SU-DHL-6 (cell line): ENCODE measurements at regions not wholly inside any gene's neighbourhood (a gene's known extent, or its start where the extent isn't known, plus 50 kb on each side); places are given as distances from the start of the nearest gene placed in this dataset.

ENCODE experiments used
- H2AFZ ChIP-seq: fragments of 200-600 bp; sonication (generic); 2 replicates; pipeline ENCODE4 v1.6.1; 2014; ENCODE audit warnings: low read depth, mild to moderate bottlenecking, moderate library complexity, mixed read lengths, antibody characterized with exemption, low read length; ENCODE audit not compliant: severe bottlenecking
- H3F3A ChIP-seq: fragments of 200-600 bp; shearing (Covaris generic); 2 replicates; pipeline ENCODE4 v1.6.0; 2016; ENCODE audit warnings: antibody characterized with exemption, mild to moderate bottlenecking; ENCODE audit not compliant: insufficient read depth
- H3K27ac ChIP-seq: fragments of 200-600 bp; sonication (generic); 2 replicates; pipeline ENCODE4 v1.5.1; 2016; ENCODE audit warnings: low read depth, mild to moderate bottlenecking, low read length, moderate library complexity, mixed read lengths
- H3K27me3 ChIP-seq: fragments of 200-600 bp; sonication (generic), shearing (Covaris generic); 2 replicates; pipeline ENCODE4 v1.6.0; 2014; ENCODE audit warnings: mild to moderate bottlenecking, low read length
- H3K36me3 ChIP-seq: fragments of 200-600 bp; sonication (generic); 2 replicates; pipeline ENCODE4 v1.6.1; 2014; ENCODE audit warnings: mild to moderate bottlenecking, low read length, mixed read lengths
- H3K4me2 ChIP-seq: fragments of 300-600, 200-600 bp; shearing (Covaris generic), sonication (generic); 2 replicates; pipeline ENCODE4 v1.6.0; 2014; ENCODE audit warnings: low read length, low read depth, mild to moderate bottlenecking; ENCODE audit not compliant: poor library complexity, severe bottlenecking
- H3K4me3 ChIP-seq: fragments of 200-600 bp; sonication (generic); 2 replicates; pipeline ENCODE4 v1.5.1; 2014; ENCODE audit warnings: antibody characterized with exemption, low read length, mild to moderate bottlenecking, mixed read lengths; ENCODE audit not compliant: insufficient read depth, poor library complexity, severe bottlenecking
- H3K79me2 ChIP-seq: fragments of 200-600 bp; sonication (generic); 2 replicates; pipeline ENCODE4 v1.6.1; 2014; ENCODE audit warnings: mild to moderate bottlenecking, low read length, moderate library complexity; ENCODE audit not compliant: insufficient read depth
- H3K9ac ChIP-seq: fragments of 200-600 bp; sonication (generic); 2 replicates; pipeline ENCODE4 v1.7.0; 2014; ENCODE audit warnings: mild to moderate bottlenecking, low read length
- H3K9me2 ChIP-seq: fragments of 200-600 bp; sonication (generic); replicated peaks from 2 replicates; pipeline ENCODE4 v1.6.1; 2014; ENCODE audit warnings: low read length; ENCODE audit not compliant: insufficient read depth
- H3K9me3 ChIP-seq: fragments of 200-600 bp; sonication (generic); 2 replicates; pipeline ENCODE4 v1.6.1; 2014; ENCODE audit warnings: low read length, mixed read lengths; ENCODE audit not compliant: insufficient read depth
- H4K20me1 ChIP-seq: fragments of 200-600 bp; sonication (generic); 2 replicates; pipeline ENCODE4 v1.6.1; 2014; ENCODE audit warnings: low read depth, mild to moderate bottlenecking, antibody characterized with exemption, low read length, moderate library complexity, mixed read lengths
- EZH2phosphoT487 ChIP-seq: fragments of 200-600 bp; sonication (generic), shearing (Covaris generic); conservative IDR thresholded peaks from 2 replicates; pipeline ENCODE4 v1.6.1; 2018; ENCODE audit warnings: mild to moderate bottlenecking, antibody characterized with exemption, low read length, moderate library complexity, mixed read lengths
- TF ChIP-seq, protein P1 (sequence below): fragments of 200-600 bp; sonication (generic); IDR thresholded peaks from one replicate; pipeline ENCODE4 v1.5.1; 2017; ENCODE audit warnings: antibody characterized with exemption, mild to moderate bottlenecking, low read length, moderate library complexity; ENCODE audit not compliant: insufficient read depth, poor library complexity, severe bottlenecking

GRCh38 chr12:46503637-46504175 is 131.1 kb upstream of the SLC38A2 start:
- TF ChIP-seq EZH2phosphoT487 = no peak
- TF ChIP-seq, protein P1, sequence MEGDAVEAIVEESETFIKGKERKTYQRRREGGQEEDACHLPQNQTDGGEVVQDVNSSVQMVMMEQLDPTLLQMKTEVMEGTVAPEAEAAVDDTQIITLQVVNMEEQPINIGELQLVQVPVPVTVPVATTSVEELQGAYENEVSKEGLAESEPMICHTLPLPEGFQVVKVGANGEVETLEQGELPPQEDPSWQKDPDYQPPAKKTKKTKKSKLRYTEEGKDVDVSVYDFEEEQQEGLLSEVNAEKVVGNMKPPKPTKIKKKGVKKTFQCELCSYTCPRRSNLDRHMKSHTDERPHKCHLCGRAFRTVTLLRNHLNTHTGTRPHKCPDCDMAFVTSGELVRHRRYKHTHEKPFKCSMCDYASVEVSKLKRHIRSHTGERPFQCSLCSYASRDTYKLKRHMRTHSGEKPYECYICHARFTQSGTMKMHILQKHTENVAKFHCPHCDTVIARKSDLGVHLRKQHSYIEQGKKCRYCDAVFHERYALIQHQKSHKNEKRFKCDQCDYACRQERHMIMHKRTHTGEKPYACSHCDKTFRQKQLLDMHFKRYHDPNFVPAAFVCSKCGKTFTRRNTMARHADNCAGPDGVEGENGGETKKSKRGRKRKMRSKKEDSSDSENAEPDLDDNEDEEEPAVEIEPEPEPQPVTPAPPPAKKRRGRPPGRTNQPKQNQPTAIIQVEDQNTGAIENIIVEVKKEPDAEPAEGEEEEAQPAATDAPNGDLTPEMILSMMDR = no peak

DNA sequence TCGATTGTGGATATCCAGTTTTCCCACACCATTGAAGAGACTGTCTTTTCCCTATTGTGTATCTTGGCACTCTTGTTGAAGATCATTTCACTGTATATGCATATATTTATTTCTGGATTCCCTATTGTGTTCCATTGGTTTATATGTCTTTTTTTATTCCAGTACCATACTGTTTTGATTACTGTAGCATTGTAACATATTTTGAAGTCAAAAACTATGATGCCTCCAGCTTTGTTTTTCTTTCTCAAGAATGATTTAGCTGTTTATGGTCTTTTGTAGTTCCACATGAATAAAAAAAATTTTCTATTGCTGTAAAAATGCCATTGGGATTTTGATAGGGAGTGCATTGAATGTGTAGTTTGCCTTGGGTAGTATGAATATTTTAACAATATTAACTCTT is 128.1 kb upstream of the SLC38A2 start:
- H3K9me2 ChIP-seq = no peaks in the 10 kb centered on the region
- no peak for TF ChIP-seq EZH2phosphoT487
- TF ChIP-seq, protein P1 = no peak
- no peaks in the 10 kb centered on the region for H4K20me1 ChIP-seq
- H3K9ac ChIP-seq = no peak overlapping the region
- H2AFZ ChIP-seq = no peak overlapping the region
- H3K4me2 ChIP-seq = no peak overlapping the region
- H3K27ac ChIP-seq = no peak overlapping the region
- H3F3A ChIP-seq = no peaks in the 10 kb centered on the region
- no peak overlapping the region for H3K4me3 ChIP-seq
- H3K27me3 ChIP-seq = no peaks in the 10 kb centered on the region
- no peaks in the 10 kb centered on the region for H3K36me3 ChIP-seq
- H3K9me3 ChIP-seq = no peaks in the 10 kb centered on the region
- H3K79me2 ChIP-seq = no peaks in the 10 kb centered on the region

More at GRCh38 chr12:46503637-46504175, 131.1 kb upstream of the SLC38A2 start:
- Histone ChIP-seq H2AFZ (no peak overlapping the region), H3K79me2 (no peaks in the 10 kb centered on the region), H3K27me3 (no peaks in the 10 kb centered on the region), H3K4me2 (no peak overlapping the region), H3F3A (no peaks in the 10 kb centered on the region), H3K4me3 (no peak overlapping the region), H3K9ac (no peak overlapping the region), H3K9me2 (no peaks in the 10 kb centered on the region), H3K9me3 (no peaks in the 10 kb centered on the region), H3K36me3 (no peaks in the 10 kb centered on the region), H3K27ac (no peak overlapping the region), H4K20me1 (no peaks in the 10 kb centered on the region)

- Histone ChIP-seq H4K20me1 (no peaks in the 10 kb centered on the region), H3K9ac (no peak overlapping the region), H3K9me3 (no peaks in the 10 kb centered on the region), H3K4me2 (no peak overlapping the region), H3K36me3 (no peaks in the 10 kb centered on the region), H3F3A (no peaks in the 10 kb centered on the region), H3K27ac (no peak overlapping the region), H2AFZ (no peak overlapping the region), H3K4me3 (no peak overlapping the region), H3K9me2 (no peaks in the 10 kb centered on the region), H3K27me3 (no peaks in the 10 kb centered on the region), H3K79me2 (no peaks in the 10 kb centered on the region)
- TF ChIP-seq, protein P1 = no peak
- TF ChIP-seq EZH2phosphoT487 = no peak
Measured at GRCh38 chr12:46499901-46500300, 127.3 kb upstream of the SLC38A2 start.
